H1 (cell line): ENCODE measurements at regions not wholly inside any gene's neighbourhood (a gene's known extent, or its start where the extent isn't known, plus 50 kb on each side); places are given as distances from the start of the nearest gene placed in this dataset.
A peak's percentile ranks its signal among the peaks of the same experiment; 100 is the strongest.

Experiments used
- CTCF ChIA-PET: fragments of 300-600 bp; sonication (Branson Sonifier 250); formaldehyde crosslinking; loops from one replicate; lab custom pipeline; 2021; ENCODE audit not compliant: partially characterized antibody; lab: Charles Lee
- POLR2A ChIA-PET: fragments of 300-600 bp; sonication (Branson Sonifier 250); formaldehyde crosslinking; loops from one replicate; lab custom pipeline; 2021; ENCODE audit warnings: inconsistent platforms; ENCODE audit not compliant: partially characterized antibody; lab: Charles Lee
- DNase-seq, 2 experiments: peaks; one replicate each; pipeline versions ENCODE4 v3.0.0 to v3.0.0-alpha.2; 2010 to 2022; ENCODE audit warnings: low spot score in 2 of 2, low read depth in 1 of 2, mixed read lengths in 1 of 2
- FAIRE-seq: peaks from 2 replicates; lab custom pipeline; 2011; peaks lifted over from hg19 to GRCh38; lab: Jason Lieb, UNC
- H2AFZ ChIP-seq: 2 replicates; pipeline ENCODE4 v1.8.1; 2012; ENCODE audit warnings: low read length, inconsistent platforms
- H2AK5ac ChIP-seq: 2 replicates; pipeline ENCODE4 v1.6.1; 2013; ENCODE audit warnings: low read depth, low read length
- H2BK120ac ChIP-seq: replicated peaks from 2 replicates; pipeline ENCODE3; 2013; ENCODE audit warnings: low read depth, low read length, inconsistent platforms
- H2BK12ac ChIP-seq: 2 replicates; pipeline ENCODE4 v1.6.1; 2013; ENCODE audit warnings: low read depth, low read length
- H2BK15ac ChIP-seq: 2 replicates; pipeline ENCODE4 v1.6.1; 2013; ENCODE audit warnings: low read length
- H2BK20ac ChIP-seq: 2 replicates; pipeline ENCODE4 v1.6.1; 2013; ENCODE audit warnings: low read length
- H2BK5ac ChIP-seq: 2 replicates; pipeline ENCODE4 v1.6.1; 2013; ENCODE audit warnings: low read depth, low read length
- H3K14ac ChIP-seq: 2 replicates; pipeline ENCODE4 v1.6.1; 2013; ENCODE audit warnings: inconsistent platforms; ENCODE audit not compliant: insufficient read length
- H3K18ac ChIP-seq: 2 replicates; pipeline ENCODE4 v1.6.1; 2013; ENCODE audit warnings: low read length; ENCODE audit errors: extremely low read depth
- H3K23ac ChIP-seq: 2 replicates; pipeline ENCODE4 v1.6.1; 2013; ENCODE audit warnings: inconsistent platforms; ENCODE audit not compliant: insufficient read length
- H3K23me2 ChIP-seq: 2 replicates; pipeline ENCODE4 v1.6.1; 2013; ENCODE audit warnings: low read depth, low read length
- H3K27ac ChIP-seq: 2 replicates; pipeline ENCODE4 v1.6.1; 2011; ENCODE audit warnings: low read depth, low read length, inconsistent platforms
- H3K27me3 ChIP-seq, 4 experiments: replicated peaks in 1 of 4; 1 replicate in 1 of 4; 2 replicates in 3 of 4; pipeline versions ENCODE4 v1.6.1 to v1.8.1; 2011 to 2013; ENCODE audit warnings: low read length in 3 of 4, mild to moderate bottlenecking in 3 of 4, inconsistent platforms in 2 of 4, mixed read lengths in 2 of 4, moderate library complexity in 1 of 4; ENCODE audit not compliant: control insufficient read depth in 3 of 4, insufficient read depth in 3 of 4; ENCODE audit errors: extremely low read depth in 1 of 4
- H3K36me3 ChIP-seq, 4 experiments: 2 replicates each; pipeline versions ENCODE4 v1.6.1 to v1.8.1; 2011 to 2013; ENCODE audit warnings: mild to moderate bottlenecking in 4 of 4, low read length in 3 of 4, moderate library complexity in 2 of 4, control low read depth in 1 of 4, inconsistent platforms in 1 of 4; ENCODE audit not compliant: insufficient read depth in 4 of 4, control insufficient read depth in 2 of 4
- H3K4ac ChIP-seq: replicated peaks from 2 replicates; pipeline ENCODE3; 2013; ENCODE audit warnings: low read length, low read depth, mixed read lengths, inconsistent platforms; ENCODE audit not compliant: insufficient read length
- H3K4me1 ChIP-seq, 4 experiments: replicated peaks in 1 of 4; 1 replicate in 1 of 4; 2 replicates in 3 of 4; pipeline versions ENCODE4 v1.6.1 to v1.8.1; 2011 to 2013; ENCODE audit warnings: low read length in 3 of 4, inconsistent platforms in 2 of 4, mixed read lengths in 1 of 4; ENCODE audit not compliant: insufficient read depth in 4 of 4, control insufficient read depth in 3 of 4
- H3K4me2 ChIP-seq, 2 experiments: 2 replicates each; pipeline versions ENCODE4 v1.6.1 to v1.8.1; 2011 to 2013; ENCODE audit warnings: low read depth in 2 of 2, low read length in 2 of 2, control low read depth in 1 of 2, inconsistent platforms in 1 of 2, mild to moderate bottlenecking in 1 of 2; ENCODE audit not compliant: insufficient read depth in 1 of 2
- H3K4me3 ChIP-seq, 4 experiments: fragments of 200-600, 300-600 bp in 1 of 4; sonication (generic), shearing (Covaris generic), sonication (Bioruptor Twin) in 1 of 4; 2 replicates each; pipeline versions ENCODE4 v1.5.1 to v1.8.1; 2011 to 2016; ENCODE audit warnings: low read length in 4 of 4, low read depth in 3 of 4, control low read depth in 2 of 4, inconsistent platforms in 2 of 4, mild to moderate bottlenecking in 2 of 4, mixed read lengths in 1 of 4, moderate library complexity in 1 of 4; ENCODE audit not compliant: insufficient read depth in 2 of 4; ENCODE audit errors: extremely low read depth in 1 of 4
- H3K56ac ChIP-seq: replicated peaks from 2 replicates; pipeline ENCODE3; 2013; ENCODE audit warnings: low read depth, mild to moderate bottlenecking, mixed read lengths, low read length, inconsistent platforms; ENCODE audit not compliant: insufficient read length
- H3K79me1 ChIP-seq: 2 replicates; pipeline ENCODE4 v1.6.1; 2013; ENCODE audit warnings: low read depth, low read length, control low read depth
- H3K79me2 ChIP-seq, 2 experiments: 2 replicates each; pipeline versions ENCODE4 v1.6.1 to v1.8.1; 2012 to 2013; ENCODE audit warnings: low read length in 2 of 2, mild to moderate bottlenecking in 2 of 2, inconsistent platforms in 1 of 2; ENCODE audit not compliant: insufficient read depth in 2 of 2, control insufficient read depth in 1 of 2
- H3K9ac ChIP-seq, 4 experiments: replicated peaks in 1 of 4; 1 replicate in 1 of 4; 2 replicates in 3 of 4; pipeline versions ENCODE4 v1.6.1 to v1.8.1; 2011 to 2013; ENCODE audit warnings: low read depth in 3 of 4, low read length in 3 of 4, control low read depth in 2 of 4, mild to moderate bottlenecking in 2 of 4, moderate library complexity in 2 of 4, inconsistent platforms in 1 of 4; ENCODE audit errors: extremely low read depth in 1 of 4
- H3K9me3 ChIP-seq, 2 experiments: 2 replicates each; pipeline versions ENCODE4 v1.6.1 to v1.8.1; 2012 to 2013; ENCODE audit warnings: mild to moderate bottlenecking in 2 of 2, moderate library complexity in 2 of 2, control low read depth in 1 of 2, inconsistent platforms in 1 of 2, low read depth in 1 of 2, low read length in 1 of 2, mixed read lengths in 1 of 2; ENCODE audit not compliant: insufficient read depth in 2 of 2
- H4K20me1 ChIP-seq, 2 experiments: replicated peaks in 1 of 2; 2 replicates each; pipeline versions ENCODE3 to v1.8.1; 2011 to 2013; ENCODE audit warnings: inconsistent platforms in 2 of 2, low read length in 2 of 2, mild to moderate bottlenecking in 1 of 2; ENCODE audit not compliant: insufficient read depth in 2 of 2, control insufficient read depth in 1 of 2
- H4K5ac ChIP-seq: 2 replicates; pipeline ENCODE4 v1.6.1; 2013; ENCODE audit warnings: low read length, low read depth, mixed read lengths, inconsistent platforms; ENCODE audit not compliant: insufficient read length
- H4K8ac ChIP-seq: 2 replicates; pipeline ENCODE4 v1.8.0; 2013; ENCODE audit warnings: mild to moderate bottlenecking, moderate library complexity, low read length, inconsistent platforms; ENCODE audit not compliant: insufficient read depth; ENCODE audit errors: extremely low read depth
- H4K91ac ChIP-seq: replicated peaks from 2 replicates; pipeline ENCODE3; 2013; ENCODE audit warnings: low read length, mixed read lengths, inconsistent platforms; ENCODE audit not compliant: insufficient read length
- E2F6 ChIP-seq: IDR thresholded peaks from 2 replicates; pipeline ENCODE4 v1.6.1; 2012; ENCODE audit warnings: inconsistent platforms
- MAX ChIP-seq: IDR thresholded peaks from 2 replicates; pipeline ENCODE4 v1.6.1; 2012; ENCODE audit warnings: inconsistent platforms
- SP4 ChIP-seq: IDR thresholded peaks from 2 replicates; pipeline ENCODE4 v1.6.1; 2012; ENCODE audit warnings: low read length, inconsistent platforms
- WGBS, 2 experiments: shearing (Covaris generic) in 1 of 2; methylation state at CpG; one replicate each; pipeline versions ENCODE4 v1.1.6 to v1.1.7; 2013 to 2015; ENCODE audit warnings: low lambda C conversion rate in 2 of 2, mixed read lengths in 2 of 2, inconsistent platforms in 1 of 2, low coverage in 1 of 2, missing lambda C conversion rate in 1 of 2; ENCODE audit not compliant: insufficient replicate concordance in 2 of 2, insufficient coverage in 1 of 2, insufficient read length in 1 of 2; ENCODE audit errors: extremely low coverage in 1 of 2, missing lambda C conversion rate in 1 of 2; 5-methylcytosine and 5-hydroxymethylcytosine counted together

GRCh38 chr3:127351775-127352350, 64.0 kb upstream of the PRR20G start:
- Histone ChIP-seq H2BK120ac (no peak overlapping the region), H3K56ac (no peak overlapping the region), H3K23ac (no peak overlapping the region), H3K4me2 (no peak overlapping the region), H3K4ac (no peak overlapping the region), H3K18ac (no peak overlapping the region), H4K8ac (no peak overlapping the region; the same call in 1 of the 2 replicates), H4K20me1 (no peaks in the 10 kb centered on the region), H2BK12ac (no peak overlapping the region), H3K79me2 (no peaks in the 10 kb centered on the region), H3K27ac (no peak overlapping the region), H2BK5ac (no peak overlapping the region), H3K4me1 (peaks cover 0 to 5% (median 0%) of the 10 kb centered on the region in 4 experiments; a peak in 2 of 7 replicates), H3K4me3 (no peak overlapping the region), H3K14ac (no peak overlapping the region), H3K27me3 (no peaks in the 10 kb centered on the region; a peak in 1 of 7 replicates), H4K5ac (no peak overlapping the region), H4K91ac (no peak overlapping the region), H2BK20ac (no peak overlapping the region), H3K36me3 (no peaks in the 10 kb centered on the region), H3K9me3 (peaks cover 15% of the 10 kb centered on the region in 2 experiments), H3K9ac (no peak overlapping the region), H2BK15ac (no peak overlapping the region), H3K23me2 (peaks cover 2% of the 10 kb centered on the region; the same call in 1 of the 2 replicates), H3K79me1 (no peaks in the 10 kb centered on the region), H2AFZ (peak overlapping the region; percentile 74; the same call in 1 of the 2 replicates), H2AK5ac (no peak overlapping the region)
- 89% methylated on average over 10 of the region's 12 CpGs; no CpG with 5 or more reads in 1 of the 2 experiments for WGBS, 2 experiments
- ChIA-PET CTCF (interaction anchor here (0.6 to 2.3 kb wide), 7 partner anchors 9 to 199 kb away, joined by 3 to 11 read pairs (median 5); no protein-coding TSS in a partner anchor), POLR2A (no interaction called here)
- FAIRE-seq (no peak), DNase-seq (peak in 1 of 2 experiments; percentile 40)
- peak; percentile 36; the same call in 1 of the 2 replicates for TF ChIP-seq MAX
- TF ChIP-seq SP4: no peak
- TF ChIP-seq E2F6: peak; percentile 66
